ENCODE measurements at regions not wholly inside any gene's neighbourhood (a gene's known extent, or its start where the extent isn't known, plus 50 kb on each side); places are given as distances from the start of the nearest gene placed in this dataset.

GRCh38 chr1:81053826-81054225, 746.9 kb upstream of the ADGRL2 start:
- TF ChIP-seq RAD21 (conservative IDR thresholded peaks at IDR 0.05) (no peak), EZH2 (IDR thresholded peaks at IDR 0.05; ENCODE audit: borderline replicate concordance, insufficient read depth, low read length, poor library complexity, severe bottlenecking) (no peak), CTCF (IDR thresholded peaks at IDR 0.05; ENCODE audit: poor library complexity, severe bottlenecking) (no peak), EP300 (conservative IDR thresholded peaks at IDR 0.05; ENCODE audit: poor library complexity, severe bottlenecking) (no peak), POLR2AphosphoS5 (IDR thresholded peaks at IDR 0.05) (no peak)

Data from neural cell (in vitro differentiated cells).